ENCODE measurements at regions not wholly inside any gene's neighbourhood (a gene's known extent, or its start where the extent isn't known, plus 50 kb on each side); places are given as distances from the start of the nearest gene placed in this dataset.

DNA sequence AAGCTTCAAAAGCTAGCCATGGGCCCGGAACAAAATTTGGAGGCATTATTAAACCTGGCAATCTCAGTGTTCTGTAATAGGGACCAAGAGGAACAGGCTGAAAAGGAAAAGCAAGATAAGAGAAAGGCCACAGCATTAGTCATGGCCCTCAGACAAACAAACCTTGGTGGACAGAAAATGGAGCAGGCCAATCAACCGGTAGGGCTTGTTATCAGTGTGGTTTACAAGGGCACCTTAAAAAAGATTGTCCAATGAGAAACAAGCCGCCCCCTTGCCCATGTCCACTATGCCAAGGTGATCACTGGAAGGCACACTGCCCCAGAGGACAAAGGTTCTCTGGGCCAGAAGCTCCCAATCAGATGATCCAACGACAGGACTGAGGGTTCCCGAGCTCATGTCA lies 653.9 kb upstream of the TMEM132C start:
- no peak for DNase-seq (ENCODE audit: low spot score)
- in situ Hi-C loops (cut with MboI; ENCODE audit: low pct_unique_long_range_greater_than_20kb, low sequenced_read_pairs, unreplicated experiment): no loop called here
- no peak for TF ChIP-seq CTCF (IDR thresholded peaks at IDR 0.05; ENCODE audit: extremely low read depth, insufficient read depth, missing control alignments)

DNA sequence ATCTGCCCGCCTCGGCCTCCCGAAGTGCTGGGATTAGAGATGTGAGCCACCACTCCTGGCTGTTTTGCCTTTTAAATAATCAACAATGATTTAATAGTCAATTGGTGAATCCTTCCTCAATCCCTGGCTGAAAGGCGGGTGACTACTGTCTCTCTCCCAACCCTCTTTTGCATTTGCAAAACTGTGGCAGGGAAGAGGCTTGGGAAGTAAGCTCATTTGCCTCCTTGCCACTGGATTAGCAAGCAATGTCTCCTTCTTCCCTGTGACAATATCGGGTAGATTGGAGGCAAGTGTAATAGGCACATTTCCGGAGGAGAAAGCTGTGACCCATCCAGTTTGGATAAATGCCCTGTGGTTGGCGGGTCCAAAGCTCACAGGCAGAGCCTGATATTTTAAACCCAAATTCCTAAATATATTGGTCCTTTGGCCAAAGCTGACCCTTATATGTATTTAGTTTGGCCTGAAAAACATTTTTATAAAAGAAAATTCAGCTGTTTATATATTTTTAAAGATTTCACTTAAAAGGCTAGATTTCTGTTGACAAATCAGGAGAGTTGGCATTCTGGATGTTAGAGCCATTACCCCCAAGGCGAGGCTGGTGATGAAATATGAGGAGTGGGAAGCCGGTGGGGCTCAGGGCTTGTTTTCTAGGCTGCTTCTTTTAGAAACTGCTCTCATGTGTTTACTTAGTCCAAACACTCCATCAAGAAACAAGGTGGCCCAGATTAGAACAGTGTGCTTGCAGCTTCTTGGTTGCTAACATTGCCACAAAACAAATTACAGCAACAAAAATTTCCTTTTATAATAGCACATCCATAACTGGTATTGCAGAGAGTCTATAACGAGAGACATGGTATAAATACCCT lies 646.9 kb upstream of the TMEM132C start:
- DNase-seq (ENCODE audit: low spot score): no peak
- TF ChIP-seq CTCF (IDR thresholded peaks at IDR 0.05; ENCODE audit: extremely low read depth, insufficient read depth, missing control alignments): no peak
- in situ Hi-C loops (cut with MboI; ENCODE audit: low pct_unique_long_range_greater_than_20kb, low sequenced_read_pairs, unreplicated experiment): no loop called here

- no peak for TF ChIP-seq CTCF (IDR thresholded peaks at IDR 0.05; ENCODE audit: extremely low read depth, insufficient read depth, missing control alignments)
- no peak for DNase-seq (ENCODE audit: low spot score)
- in situ Hi-C loops (cut with MboI; ENCODE audit: low pct_unique_long_range_greater_than_20kb, low sequenced_read_pairs, unreplicated experiment): no loop called here
Observed at GRCh38 chr12:127620735-127621355, 646.1 kb upstream of the TMEM132C start.

GRCh38 chr12:127621366-127621765 lies 645.6 kb upstream of the TMEM132C start:
- no peak for TF ChIP-seq CTCF (IDR thresholded peaks at IDR 0.05; ENCODE audit: extremely low read depth, insufficient read depth, missing control alignments)
- in situ Hi-C loops (cut with MboI; ENCODE audit: low pct_unique_long_range_greater_than_20kb, low sequenced_read_pairs, unreplicated experiment): no loop called here
- DNase-seq (ENCODE audit: low spot score): no peak

DNA sequence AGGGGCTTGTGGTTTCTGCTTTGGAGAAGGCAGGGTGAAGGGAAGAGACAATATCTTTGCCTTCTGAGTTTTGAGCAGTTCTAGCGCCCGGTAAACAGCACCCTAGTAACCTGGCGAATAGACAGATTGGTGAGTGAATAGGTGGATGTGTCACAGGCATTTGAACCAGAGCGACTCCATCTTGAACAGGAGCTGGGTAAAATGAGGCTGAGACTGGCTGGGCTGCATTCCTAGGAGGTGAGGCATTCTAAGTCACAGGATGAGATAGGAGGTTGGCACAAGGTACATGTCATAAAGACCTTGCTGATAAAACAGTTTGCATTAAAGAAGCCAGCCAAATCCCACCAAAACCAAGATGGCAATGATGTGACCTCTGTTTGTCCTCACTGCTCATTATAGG lies 643.6 kb upstream of the TMEM132C start:
- in situ Hi-C loops (cut with MboI; ENCODE audit: low pct_unique_long_range_greater_than_20kb, low sequenced_read_pairs, unreplicated experiment): no loop called here
- no peak for TF ChIP-seq CTCF (IDR thresholded peaks at IDR 0.05; ENCODE audit: extremely low read depth, insufficient read depth, missing control alignments)

DNA sequence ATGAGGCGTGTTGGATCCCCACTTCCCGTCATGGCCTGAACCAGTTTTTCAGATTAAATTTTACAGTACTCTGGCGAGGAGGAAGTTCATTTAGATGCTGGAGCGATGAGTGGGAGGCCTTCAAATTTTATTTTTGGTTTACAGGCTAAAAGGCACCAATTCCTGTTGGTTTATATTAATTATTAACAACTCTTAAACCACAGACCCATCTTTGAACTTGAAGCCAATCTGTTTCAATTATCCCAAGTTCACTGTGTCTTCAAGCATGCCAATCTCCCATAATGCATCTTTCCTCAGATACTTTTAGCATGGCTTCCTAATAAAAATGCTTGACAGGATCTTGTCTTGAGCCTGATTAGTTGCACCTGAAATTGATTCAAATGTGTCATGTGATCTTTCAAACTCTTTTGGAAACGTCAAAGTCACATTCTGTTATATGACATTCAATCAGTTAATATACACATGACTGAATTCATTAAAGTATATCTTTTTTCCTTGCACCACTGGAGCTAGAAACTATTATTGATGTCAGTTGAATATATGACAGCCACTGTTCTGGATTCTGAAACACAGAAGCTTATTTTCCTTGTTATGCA lies 641.7 kb upstream of the TMEM132C start:
- no peak for DNase-seq (ENCODE audit: low spot score)
- in situ Hi-C loops (cut with MboI; ENCODE audit: low pct_unique_long_range_greater_than_20kb, low sequenced_read_pairs, unreplicated experiment): no loop called here

More for the DNA sequence above, 643.6 kb upstream of the TMEM132C start:
- DNase-seq (ENCODE audit: low spot score): no peak

More for the DNA sequence above, 641.7 kb upstream of the TMEM132C start:
- TF ChIP-seq CTCF (IDR thresholded peaks at IDR 0.05; ENCODE audit: extremely low read depth, insufficient read depth, missing control alignments): no peak

Measured in GM13977 (cell line).